ENCODE measurements at regions not wholly inside any gene's neighbourhood (a gene's known extent, or its start where the extent isn't known, plus 50 kb on each side); places are given as distances from the start of the nearest gene placed in this dataset.

GRCh38 chr22:46058091-46058420 lies 81.1 kb upstream of the WNT7B start:
- TF ChIP-seq GATA2 (IDR thresholded peaks at IDR 0.05; ENCODE audit: low read depth, low read length): no peak
- no peak for TF ChIP-seq GATA3 (IDR thresholded peaks at IDR 0.05; ENCODE audit: low read depth, low read length)

Data from SH-SY5Y (cell line).